GM21515 (cell line): ENCODE measurements at regions not wholly inside any gene's neighbourhood (a gene's known extent, or its start where the extent isn't known, plus 50 kb on each side); places are given as distances from the start of the nearest gene placed in this dataset.

ENCODE experiments used
- ATAC-seq: cut with Tn5 transposase; IDR thresholded peaks from one replicate; pipeline ENCODE4 v1.9.1; 2021; ENCODE audit not compliant: unreplicated experiment

DNA sequence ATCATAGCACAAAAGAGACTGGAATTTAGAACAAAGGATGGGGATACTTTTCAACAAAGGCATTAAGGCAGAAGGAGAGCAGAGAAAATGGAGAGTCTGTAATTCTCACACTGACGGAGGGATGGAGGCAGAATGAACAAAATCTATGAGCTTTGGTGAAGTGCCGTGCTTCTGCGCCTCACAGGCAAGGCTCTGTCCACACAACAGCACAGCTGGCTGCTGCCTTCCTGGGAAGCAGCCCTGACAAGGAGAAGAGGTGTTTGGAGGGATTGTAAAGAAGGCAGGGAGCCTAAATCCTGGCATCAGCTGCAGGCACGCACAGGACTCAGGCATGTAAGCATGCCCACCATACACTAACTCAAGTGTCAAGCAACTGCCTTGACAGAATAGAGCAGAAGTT is 485.2 kb upstream of the KIF2A start:
- no peak for ATAC-seq

DNA sequence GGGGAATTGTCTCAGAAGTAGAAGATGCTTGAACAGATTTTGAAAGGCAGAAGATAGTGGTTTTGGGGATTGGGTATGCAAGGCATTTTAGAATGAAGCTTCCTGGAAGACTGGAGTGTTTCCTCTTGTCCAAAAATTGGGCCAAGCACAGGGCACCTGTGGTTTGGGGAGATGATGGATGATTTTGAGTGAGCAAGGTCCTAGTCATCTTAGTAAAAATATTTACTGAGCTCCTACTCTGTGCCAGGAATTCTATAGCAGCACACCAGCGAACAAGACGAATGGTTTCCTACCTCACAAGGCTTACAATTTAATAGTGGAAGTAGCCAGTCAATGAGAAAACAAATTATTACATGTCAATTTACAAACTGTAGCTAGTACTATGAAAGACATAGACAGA is 484.4 kb upstream of the KIF2A start:
- no peak for ATAC-seq

DNA sequence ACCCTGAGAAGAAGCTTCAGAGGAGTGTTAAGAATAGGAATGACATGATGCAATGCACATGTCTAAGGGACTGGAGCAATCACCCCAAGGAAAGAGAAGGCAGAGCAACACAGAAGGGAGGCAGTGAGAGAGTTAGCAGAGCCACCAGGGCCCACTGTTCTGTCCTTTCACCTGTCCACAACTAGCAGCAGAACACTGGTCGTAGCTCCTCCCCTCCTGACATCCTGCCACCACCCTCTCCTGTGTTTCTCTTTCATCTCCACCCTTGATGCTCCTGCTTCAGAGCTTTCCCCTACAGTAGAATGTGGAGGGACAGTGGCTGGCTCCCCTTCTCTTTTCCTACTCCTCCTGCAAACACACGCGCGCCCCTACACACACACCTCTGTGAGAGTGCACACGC is 483.4 kb upstream of the KIF2A start:
- no peak for ATAC-seq

DNA sequence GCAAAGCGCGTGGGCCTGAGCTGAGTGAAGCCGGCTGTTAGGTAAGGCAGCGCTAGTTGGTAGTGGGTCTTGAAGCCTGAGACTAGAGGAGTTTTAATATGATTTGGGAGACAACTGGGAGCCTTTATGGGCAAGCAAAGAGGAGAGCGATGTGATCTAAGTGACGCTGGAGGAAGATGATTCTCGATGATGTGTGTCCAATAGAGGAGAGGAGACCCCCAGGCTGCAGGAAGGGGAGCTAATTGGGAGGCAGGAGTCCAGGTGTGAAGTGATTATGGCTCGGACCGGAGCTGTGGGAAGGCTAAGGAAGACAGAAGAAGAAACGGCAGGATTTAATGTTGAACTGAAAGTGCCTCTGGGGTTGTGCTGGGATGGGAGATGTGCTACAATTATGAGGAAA is 482.9 kb upstream of the KIF2A start:
- no peak for ATAC-seq

DNA sequence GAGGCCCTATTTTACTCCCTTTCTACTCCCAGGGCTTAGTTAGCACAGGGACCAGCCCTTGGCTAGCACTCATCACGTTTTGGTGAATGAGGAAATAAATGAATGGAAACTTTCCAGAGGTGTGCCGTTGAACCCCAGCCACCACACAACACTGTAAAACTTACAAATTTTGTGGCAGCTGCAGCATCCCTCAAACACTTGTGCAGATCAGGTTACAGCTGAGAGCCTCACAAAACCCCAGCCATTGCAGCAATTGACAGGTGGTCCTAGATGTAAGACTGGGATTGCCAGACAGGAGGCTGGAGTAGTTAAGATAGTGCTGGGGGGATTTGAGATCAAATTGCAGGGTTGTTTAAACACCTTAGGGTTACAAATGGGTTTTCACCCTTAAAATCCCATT is 482.2 kb upstream of the KIF2A start:
- ATAC-seq, result no peak

DNA sequence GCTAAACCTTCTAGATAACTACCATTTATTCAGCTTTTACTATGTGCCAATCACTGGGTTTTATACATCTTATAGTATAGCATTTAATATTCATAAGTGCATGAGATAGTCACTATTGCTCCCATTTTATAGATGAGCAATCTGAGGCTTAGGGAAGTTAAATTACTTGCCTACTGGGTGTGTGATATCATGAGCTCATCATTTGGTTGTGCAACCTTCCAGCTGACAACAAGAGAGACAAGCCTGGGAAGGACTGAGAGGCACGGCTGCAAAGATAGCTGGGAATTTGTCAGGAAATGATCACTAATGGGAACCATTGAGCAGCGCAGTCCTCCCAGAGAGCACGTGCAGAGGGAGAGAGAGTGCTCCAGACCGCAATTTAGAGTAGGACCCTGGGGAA is 481.6 kb upstream of the KIF2A start:
- no peak for ATAC-seq

DNA sequence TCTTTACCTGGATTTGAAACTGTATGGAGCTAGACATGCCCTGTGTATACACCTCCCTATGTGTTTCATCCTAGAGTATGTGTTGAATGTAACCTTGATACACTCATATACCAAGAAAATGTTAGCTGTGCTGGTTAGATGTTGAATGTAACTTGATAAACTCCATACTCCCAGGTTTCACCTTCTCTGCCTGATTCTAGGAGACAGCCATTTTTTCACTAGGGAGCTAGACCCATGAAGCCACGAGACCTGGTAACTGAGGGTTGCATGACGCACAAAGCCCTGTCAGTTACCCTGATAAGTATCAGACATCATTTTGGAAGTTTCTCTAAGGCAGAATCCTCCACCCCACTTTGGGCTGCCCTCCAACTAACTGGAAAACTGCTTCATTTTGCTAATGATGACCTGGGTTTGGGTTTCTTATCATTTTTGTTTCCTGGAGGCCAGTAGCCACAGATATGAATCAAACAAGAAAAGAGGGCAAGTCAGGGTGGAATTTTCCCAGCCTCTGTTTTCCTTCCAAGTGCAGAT is 478.5 kb upstream of the KIF2A start:
- no peak for ATAC-seq

DNA sequence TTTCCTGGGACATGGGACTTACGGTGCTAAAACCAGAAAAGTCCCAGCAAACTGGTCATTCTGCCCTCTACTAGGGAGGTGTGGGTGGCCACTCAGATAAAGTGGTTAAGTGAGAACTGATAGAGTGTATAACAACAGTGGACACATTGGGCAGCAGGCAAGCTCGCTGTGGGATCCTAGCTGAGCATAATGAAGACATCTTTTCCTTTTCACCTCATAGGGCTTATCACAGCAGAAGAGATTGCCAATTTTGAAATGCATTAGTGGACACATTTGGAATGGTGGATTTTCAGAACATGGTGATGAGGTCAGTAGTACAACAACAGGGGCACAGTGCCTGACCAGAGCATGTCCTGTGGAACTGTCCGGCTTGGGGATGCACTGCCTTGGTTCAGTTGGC is 477.1 kb upstream of the KIF2A start:
- ATAC-seq, result no peak

DNA sequence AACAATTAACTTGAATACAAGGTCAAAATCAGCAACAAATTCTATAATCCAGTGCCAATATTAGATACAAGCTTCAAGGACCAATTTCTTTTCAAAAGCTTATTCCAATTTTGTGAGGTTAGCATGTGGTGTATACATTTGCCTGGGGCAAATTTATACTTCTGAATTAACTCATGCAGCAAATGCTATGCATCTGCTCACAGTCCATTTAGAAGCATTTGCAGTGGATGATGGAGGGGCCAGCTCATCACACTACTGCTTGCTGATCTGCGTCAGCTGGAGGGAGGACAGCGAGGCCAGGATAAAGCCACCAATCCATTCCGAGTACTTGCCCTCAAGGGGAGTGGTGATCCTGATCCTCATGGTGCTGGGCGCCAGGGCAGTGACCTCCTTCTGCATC is 474.3 kb upstream of the KIF2A start:
- ATAC-seq, result no peak

DNA sequence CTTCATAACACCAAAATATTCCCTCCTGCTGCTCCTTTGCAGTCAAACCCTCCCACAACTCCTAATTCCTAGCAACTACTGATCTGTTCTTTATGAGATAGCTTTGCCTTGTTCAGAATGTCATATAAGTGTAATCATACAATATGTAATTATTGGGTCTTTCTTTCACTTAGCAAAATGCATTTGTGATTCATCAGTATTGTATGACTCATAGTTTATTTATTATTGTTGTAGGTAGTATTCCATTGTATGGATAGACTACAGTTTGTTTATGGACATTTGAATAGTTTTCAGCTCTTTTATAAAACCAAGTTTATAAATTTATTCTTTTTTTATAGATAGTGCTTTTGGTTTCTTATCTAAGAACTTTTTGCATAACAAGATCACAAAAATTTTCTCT is 468.2 kb upstream of the KIF2A start:
- ATAC-seq, result no peak

DNA sequence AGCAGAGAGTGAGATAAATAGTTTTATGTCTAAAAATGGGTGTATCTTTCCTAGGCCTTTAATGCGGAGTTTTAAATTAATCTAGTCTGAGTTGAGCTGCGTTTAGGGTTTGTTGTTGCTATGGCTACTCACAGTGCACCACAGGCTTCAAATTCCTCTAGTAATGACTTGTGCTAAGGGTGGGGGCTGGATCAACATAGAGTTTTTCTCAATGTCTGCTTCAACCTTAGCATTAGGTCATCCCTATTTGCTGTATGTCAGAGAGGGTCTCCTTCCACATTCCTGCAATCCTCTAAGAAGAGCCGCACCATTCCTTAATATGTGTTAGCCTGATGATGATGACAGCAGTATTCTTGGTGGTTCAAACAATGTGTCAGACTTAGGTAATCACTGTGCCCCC is 465.6 kb upstream of the KIF2A start:
- ATAC-seq, result no peak

DNA sequence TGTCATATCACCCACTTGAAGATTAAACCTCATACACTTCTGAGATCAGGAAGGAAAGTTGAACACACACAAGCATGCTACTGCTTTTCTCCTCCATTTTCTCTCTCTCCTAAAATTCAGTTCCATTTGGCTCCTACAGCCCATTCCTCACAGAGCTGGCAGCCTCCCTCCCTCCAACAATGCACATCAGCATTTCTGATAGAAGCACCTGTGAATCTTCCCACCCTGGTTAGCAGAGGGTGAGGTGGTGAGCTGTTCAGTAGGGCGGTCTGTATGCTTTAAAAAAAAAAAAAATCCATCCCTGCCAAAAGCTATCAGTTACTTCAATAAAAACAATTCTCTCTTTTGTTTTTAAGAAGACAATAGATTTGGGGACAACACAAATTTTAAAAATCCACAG is 463.2 kb upstream of the KIF2A start:
- ATAC-seq, result no peak

DNA sequence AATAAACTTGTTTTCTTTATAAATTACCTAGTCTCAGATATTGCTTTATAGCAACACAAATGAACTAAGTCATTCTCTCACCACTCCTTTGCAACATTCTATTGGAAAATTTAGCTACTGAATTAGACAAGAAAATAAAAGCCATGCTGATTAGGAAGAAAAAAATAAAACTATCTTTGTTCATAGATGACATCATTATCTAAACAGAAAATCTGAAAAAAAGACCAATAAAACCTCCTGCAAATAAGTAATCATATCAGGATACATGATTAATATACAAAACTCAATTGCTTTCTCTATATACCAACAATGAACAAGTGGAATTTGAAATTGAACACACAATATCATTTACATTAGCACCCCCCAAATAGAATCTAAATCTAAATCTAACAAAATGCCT is 455.3 kb upstream of the KIF2A start:
- no peak for ATAC-seq

DNA sequence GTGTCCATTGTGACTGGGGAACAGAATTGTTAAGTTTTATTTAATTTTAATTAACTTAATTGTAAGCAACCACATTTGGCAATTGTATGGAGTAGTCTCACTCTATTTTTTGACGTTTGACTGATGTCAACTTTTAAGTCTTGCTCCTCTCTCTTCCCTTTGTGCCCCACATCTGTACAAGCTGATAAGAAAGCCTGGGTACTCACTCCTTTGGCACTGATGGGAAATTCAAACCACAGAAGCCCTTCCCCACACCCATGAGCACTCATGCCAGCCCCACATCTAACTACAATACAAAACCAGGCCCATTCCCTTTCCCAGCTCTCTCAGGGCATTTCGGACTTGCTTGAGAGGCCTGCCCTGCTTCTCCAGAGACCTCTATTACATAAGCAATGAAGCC is 451.5 kb upstream of the KIF2A start:
- ATAC-seq, result no peak

DNA sequence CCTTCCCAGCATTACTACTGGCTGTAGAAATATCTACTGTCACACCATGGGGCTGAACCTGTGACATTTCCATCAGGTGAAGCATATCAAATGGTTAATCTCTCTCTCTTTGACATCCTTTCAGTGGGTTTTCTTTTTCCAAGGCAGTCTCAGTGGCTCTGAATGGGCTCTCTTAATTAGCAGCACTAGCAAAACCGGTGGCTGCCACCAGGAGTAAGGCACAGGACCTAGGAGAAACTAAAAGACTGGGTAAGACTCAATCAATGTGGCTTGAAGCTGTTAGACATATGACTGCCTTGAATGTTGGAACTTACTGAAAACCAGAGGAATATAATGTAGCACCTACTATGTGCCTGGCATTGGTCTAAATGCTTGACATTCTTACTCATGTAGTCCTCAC is 445.0 kb upstream of the KIF2A start:
- ATAC-seq, result no peak

DNA sequence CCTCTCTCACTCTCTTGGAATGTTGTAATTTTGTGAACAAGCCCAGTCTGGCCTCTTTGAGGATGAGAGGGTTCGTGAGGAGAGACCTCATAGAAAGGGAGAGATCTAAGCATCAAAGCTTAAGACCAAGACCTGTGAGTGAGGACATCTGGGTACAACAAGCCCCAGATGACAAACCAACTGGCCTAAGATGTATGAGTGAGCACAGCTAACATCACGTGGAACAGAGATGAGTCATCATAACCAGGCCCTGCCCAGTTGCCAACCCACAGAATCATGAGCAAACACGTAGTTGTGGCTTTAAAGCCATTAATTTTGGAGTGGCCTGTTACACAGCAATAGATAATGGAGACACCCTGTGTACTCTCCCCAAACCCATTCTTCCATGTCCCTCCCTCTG is 439.1 kb upstream of the KIF2A start:
- no peak for ATAC-seq

DNA sequence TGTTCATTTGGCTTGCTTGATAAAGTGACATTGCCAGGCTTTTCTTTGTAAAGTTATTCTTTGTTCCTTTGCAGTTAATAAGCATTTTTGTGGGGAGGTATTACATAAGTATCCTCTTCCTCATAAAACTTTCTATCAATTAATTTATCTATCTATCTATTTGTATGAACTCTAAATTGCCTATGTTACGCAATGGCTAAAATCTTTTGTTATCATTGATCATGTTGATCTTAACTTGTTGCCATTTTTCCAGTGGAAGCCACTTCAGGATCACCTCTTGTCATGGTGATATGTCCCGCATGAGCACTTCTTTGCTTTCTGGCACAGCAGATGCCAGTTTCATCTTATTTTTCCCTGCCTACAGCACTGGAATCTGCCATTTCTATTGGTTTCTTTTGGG is 436.7 kb upstream of the KIF2A start:
- no peak for ATAC-seq

DNA sequence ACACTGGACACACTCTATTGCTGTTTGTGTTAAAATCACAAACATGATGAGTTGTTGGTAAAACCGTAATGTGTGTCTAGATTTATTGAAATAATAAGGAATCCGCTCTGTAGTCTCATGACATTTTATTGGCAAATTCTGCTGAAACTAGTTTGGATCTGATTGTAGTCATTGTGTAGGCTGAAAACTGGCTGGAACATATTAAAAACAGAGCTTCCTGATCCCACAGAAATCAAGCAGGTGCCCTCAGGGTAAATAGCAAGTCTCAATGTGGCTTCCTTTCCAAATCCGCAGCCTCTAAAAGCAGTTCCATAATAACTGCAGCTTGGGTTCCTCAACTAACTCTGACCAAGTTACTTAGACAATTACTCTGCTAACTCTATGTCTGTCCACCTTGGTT is 427.5 kb upstream of the KIF2A start:
- ATAC-seq, result no peak

DNA sequence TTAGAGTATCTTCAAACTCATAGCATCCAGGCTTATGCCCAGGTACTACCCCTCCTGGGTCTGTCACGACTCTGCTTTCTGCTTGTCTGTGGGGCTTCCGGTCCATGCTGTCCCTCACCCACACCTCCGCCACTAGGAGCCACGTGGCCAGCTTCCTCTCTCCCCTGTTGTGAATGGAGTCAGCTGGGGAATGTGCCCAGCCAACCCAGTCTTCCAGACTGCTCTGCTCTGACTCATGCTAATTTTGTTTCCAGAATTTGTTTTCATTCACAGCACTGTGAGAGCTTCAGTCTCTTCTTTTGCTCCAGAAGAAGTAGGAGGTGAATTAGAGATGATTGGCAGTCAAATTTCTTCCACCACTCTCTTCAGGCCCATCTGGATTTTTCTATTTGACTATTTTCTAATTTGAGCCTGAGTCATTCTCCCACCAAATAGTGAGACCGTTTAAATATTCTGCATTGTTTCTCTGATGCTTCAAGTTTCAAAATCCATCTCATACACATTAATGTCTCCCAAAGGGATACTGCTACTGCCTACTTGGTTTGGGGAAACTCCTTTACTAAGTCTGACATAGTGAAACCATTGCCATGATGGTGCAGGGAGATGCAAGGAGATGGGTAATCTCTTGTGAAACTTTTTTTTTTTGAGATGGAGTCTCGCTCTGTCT is 424.1 kb upstream of the KIF2A start:
- no peak for ATAC-seq

DNA sequence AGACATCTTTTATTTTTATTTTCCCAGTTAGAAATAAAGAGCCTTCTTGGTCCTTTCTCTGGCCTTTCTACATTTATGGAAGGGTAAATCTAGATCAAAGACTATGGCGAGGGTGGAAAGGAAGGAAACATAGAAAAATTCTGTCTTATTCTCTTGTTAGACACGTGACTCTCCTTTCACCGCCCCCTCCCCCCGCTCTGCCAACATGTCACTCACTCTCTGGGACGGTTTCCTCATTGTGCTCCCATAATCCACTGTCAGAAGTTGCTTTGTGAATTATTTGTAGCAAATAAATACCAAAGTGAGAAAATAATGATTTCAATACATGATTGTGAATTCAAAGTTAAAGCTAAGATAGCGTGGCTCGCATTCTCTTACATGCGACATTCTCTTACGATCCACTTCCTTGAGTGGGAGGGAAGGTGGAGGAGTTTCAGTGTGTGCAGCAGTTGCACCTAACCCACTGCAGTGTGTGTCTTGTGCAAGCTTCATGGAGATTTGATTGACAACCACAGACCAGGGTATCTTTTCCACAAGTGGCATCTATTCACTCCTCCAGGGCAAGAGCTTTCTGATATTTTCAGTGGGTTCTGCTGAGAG is 423.0 kb upstream of the KIF2A start:
- ATAC-seq, result no peak

DNA sequence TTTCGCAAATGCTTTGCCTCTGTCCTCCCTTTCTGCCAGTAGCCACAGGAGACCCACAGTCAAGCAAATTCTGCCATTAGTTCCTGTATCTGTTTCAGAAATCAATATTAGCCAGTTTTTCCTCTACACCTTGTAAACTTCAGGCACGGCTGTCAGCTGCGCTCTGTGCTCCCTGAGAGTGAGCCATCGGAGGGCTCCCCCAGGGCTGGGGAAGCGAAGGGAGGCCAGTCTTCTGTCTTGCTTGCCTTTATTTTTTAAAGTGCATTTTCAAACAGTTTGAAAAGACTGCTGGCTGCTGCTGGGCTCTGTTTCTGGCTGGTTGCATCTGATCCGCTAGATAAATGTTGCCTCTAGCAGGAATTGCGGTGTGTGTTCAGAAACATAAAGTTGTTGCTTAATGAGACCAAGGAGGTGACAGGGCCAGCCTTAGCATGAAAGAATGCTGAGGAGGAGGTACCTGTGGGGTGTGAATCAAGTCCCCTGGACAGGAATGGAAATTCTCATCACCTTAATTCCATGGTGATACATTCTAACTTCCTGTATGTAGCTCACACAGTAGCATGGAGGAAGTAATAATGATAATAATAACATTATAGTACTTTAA is 421.7 kb upstream of the KIF2A start:
- ATAC-seq, result no peak

DNA sequence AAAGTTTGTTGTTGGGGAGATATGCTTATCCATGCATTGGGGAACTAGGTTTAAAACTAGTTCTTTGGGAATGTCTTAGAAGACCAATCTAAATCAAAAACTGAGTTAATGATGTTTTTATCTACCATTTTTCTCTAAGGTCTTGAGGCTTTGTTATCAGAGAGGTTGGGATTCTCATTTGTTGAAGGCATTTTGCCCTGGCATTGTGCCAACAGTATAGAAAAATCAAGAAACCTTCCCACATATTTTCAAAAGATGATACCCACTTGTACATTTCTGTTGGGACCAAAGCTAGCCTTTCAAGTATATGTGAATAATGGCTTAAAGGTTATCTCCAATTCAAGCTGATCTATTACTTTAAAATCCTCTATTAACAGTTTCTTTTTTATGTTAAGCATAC is 419.8 kb upstream of the KIF2A start:
- no peak for ATAC-seq

DNA sequence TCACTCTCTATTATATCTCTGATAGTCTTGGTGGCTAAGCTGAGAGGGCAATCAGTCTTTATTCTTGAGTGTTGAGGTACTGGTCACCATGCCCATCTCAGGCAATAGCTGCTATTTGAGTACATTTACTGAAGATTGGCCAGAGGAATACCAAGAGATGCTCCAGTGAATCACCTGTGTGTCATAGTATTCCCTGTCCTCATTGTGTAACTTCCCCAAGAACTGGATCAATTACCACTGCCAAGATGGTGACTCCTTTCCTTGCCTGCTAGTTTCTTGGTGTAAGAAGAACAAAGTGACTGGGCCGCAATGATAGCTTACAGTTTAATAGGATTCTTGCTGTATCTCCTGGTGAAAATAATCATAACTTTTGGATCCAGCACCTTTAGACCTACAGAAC is 418.7 kb upstream of the KIF2A start:
- ATAC-seq, result no peak
